Cerebellar nuclear complex (tissue), 1 donor: ENCODE measurements at regions not wholly inside any gene's neighbourhood (a gene's known extent, or its start where the extent isn't known, plus 50 kb on each side); places are given as distances from the start of the nearest gene placed in this dataset.

Source experiments
- DNase-seq, 2 experiments: peaks; one replicate each; lab custom pipeline; 2025; lab: John Stamatoyannopoulos, UW

DNA sequence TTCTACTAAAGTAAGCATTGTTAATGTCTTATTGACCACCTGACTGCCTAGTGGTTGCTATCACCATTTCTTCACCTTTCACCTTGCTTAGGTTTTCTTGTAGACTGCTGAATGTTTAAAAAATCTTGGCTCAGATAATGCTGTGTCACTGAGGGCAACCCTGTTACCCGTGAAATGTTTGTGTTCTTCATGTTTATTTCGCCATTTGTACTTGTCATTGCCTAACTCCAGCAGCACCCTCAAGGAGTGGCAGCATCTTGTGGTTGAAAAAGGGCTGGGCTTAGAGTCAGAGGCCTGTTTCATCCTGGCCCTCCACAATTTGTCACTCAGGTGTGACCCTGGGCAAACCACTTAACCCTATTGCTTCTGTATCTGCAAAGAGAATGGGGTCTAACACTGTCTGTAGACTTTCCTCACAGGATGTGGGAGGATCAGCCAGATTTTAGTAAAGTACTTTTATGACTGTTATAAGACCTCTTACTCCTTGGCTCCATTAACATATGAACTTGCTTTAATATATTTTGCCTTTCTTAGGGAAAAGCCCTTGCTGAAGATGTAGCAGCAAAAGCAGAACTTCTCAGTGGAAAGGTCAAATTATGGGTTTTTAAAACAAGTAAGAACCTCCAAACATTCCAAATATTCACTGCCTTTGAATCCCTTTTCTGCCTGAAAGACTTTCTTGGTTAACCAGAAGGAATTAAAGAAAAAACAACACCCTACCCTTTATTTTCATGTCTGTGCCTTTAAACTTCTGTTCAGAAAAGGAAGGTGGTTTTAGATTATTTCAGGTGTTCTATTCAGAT is 154.5 kb upstream of the C11orf87 start:
- DNase-seq = no peak

DNA sequence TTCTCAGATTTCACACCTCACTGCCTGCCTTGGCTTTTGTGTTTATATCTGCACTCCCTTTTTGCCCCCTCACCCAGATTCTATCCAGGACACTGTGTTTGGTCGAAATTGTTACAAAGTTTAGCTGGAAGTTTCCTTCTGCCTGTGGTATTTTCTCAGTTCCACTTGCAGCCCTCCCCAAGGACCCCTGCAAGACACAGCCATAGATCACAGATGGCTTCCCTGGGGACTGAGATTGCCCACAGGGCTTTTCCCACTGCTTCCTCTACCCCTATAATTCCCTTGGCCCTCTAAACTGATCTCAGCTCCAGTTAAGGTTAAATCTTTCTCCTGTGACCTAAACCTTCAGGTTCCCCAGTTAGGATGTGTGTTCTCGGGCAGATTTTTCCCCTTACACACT is 146.1 kb upstream of the C11orf87 start:
- no peak for DNase-seq

DNA sequence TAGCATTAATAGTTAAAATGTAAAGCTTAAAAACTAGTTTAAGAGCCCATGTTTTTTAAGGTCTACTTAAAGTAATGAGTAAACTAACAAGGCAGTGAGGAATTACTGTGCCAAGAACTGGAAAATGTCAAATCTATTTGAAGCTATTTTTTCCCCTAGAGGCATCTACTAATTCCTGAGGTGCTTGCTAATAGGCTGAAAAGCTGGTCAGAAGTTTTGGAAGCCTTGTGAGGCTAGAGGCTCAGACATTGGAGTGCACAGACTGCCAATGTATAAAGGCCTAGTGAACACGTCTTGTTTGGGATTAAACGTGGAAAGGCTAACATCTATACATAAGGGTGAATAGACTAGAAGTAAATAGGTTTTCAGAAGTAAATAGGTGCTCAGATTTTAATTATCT is 136.5 kb upstream of the C11orf87 start:
- DNase-seq = no peak

DNA sequence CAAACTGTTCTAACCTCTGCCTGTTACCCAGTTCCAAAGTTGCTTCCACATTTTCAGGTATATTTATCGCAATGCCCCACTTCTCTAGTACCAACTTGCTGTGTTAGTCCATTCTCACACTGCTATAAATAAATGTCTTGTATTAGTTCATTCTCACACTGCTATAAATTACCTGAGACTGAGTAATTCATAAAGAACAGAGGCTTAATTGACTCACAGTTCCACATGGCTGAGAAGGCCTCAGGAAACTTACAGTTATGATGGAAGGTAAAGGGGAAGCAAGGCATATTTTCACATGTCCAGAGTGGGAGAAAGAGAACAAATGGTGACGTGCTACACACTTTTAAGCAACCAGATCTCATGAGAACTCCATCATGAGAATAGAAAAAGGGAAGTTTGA is 130.4 kb upstream of the C11orf87 start:
- DNase-seq = no peak

DNA sequence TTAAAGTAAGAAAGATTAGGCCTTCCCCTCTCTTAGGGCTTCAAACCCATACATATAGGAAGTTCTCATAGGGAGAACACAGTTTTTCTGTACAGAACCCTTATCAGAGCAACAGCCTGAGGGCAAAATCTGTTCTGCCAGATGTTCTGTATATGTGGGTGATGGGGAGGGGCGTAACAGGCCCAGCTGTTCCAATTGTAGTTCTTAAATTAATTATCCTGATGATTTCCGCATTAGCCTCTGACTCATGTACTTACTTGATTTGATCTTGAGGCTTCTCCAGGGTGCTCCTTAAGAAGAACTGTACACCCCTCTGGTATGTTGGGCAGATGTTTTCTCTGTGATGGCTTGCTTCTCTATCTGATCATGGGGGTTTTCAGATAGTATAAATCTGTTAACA is 123.1 kb upstream of the C11orf87 start:
- DNase-seq = no peak

DNA sequence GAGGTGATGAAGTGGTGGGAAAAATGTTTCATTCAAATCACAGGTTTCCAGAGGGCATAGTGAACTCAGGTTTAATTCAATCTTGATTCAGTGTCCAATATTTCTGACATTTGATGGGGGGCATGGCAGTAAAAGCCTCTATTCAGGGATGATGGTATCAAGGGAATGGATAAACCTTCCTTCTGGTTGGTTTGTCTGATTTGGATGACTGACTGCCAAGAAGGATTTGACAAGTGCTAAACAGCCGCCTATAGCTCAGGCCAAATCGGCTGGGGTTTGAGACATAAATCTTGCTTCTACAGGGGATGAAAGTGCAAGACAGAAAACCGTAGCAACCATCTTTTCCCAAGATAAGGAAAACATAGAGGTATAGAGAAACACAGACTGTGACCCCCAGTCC is 121.8 kb upstream of the C11orf87 start:
- DNase-seq = no peak

DNA sequence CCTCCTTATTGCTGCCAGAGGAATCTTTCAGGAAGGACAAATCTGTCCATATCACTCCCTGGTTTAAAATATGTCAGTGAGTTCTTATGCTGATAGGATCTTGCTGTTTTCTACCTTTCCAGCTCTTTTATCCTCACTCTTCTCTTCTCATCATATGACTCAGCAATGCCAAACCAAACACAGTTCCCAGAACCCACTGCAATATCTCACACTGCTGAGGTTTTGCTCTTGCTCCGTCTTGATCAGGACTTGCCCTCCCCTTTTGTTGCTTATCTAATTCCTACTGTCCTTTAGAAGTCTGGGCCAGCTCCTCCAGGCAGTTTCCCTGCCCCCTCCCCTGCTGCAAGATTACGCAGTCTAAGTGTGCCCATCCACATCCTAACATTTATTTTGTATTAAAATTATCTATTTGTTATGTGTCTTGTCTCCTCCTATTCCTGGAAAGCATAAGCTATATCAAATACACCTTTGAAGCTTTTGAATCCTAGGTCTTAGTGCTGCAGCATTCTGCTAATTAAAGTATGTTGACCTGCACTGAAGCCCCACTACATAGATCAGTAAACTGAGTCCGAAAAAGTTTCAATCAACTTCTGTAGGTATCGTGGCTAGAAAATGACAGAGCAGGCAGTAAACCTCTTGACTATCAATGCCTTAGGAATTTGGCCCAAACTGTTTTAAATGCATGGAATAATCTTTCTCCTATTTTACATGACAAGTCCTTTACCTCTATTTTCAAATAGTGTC is 119.2 kb upstream of the C11orf87 start:
- DNase-seq = no peak

DNA sequence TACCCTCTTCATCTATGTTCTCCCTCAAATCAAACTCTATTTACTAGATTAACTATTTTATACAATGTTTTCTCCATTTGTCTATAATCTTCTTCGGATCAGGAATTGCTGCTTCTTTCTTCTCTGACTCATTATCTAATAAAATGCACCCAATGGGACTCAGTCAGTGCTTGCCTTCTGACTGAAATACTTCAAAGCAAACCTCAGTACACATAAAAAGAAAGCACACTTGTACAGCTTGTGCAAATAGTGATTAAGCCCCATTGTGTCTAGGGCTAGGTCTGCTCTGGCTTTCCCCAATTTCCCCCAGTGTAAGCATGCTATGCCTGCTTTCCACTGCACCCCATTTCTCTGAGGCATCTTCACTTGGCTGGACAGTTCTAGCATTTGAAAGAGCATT is 118.6 kb upstream of the C11orf87 start:
- no peak for DNase-seq

DNA sequence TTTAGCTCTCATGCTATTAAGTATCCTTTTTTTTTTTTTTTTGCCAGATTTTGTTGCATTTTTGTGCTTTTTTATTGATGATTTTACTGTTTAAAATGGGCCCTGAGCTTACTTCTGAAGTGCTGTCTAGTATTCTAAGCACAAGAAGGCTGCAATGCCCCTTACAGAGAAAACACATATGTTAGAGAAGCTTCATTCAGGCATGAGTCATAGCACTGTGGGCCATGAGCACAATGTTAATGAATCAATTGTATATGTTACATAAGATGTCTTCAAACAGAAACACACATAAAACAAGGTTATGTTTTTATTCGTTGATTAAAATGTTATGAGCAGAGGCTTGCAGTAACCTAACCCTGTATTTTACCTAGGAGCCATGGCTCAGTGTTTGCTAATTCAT is 117.8 kb upstream of the C11orf87 start:
- no peak for DNase-seq

DNA sequence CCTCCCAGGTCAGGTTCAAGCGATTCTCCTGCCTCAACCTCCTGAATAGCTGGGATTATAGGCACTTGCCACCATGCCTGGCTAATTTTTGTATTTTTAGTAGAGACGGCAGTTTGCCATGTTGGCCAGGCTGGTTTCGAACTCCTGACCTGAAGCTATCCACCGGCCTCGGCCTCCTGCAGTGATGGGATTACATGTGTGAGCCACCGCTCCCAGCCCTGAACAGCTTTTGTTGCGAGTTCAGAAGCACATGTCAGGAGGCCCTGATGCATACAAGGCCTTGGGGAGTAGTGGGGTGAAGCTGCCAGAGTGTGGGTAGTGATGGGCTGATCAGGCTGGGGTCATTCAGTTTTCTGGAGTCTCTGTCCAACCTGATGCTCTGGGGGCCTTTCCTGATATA is 117.0 kb upstream of the C11orf87 start:
- no peak for DNase-seq

DNA sequence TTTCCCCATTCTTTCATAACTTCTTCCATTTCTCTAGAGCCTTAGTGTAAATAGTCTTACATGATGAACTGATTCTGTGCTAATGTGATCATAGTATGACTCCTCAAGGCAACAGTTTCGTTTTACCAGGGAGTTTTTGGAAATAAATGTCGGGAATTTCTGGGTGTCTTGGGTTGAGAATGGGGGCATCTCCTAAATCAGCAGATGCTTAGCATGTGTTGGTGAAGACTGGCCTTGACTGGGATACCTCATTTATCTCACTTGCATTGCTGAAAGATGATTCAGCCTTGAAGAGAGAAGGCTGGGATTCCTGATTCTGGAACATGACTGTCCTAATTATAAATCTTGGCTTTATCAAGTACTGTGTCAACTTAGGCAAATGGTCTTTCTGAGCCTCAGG is 115.7 kb upstream of the C11orf87 start:
- DNase-seq = no peak

DNA sequence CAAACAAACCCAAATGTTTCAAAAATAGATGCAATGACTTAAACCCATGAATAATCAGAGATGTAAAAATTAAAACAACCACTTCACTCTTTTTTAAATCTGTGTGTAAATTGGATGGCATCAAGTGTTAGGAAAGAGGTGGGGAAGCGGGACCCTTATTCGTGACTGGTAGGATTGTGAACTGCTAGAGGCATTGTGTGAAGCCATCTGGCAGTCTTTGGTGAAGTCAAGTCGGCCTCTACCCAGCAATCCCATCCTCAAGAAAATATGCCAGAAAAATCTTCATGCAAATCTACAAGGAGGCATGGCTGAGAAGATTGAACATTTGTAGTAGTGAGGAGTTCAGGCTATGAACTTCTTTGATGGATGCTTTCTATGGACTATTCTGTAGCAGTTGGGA is 114.6 kb upstream of the C11orf87 start:
- no peak for DNase-seq

DNA sequence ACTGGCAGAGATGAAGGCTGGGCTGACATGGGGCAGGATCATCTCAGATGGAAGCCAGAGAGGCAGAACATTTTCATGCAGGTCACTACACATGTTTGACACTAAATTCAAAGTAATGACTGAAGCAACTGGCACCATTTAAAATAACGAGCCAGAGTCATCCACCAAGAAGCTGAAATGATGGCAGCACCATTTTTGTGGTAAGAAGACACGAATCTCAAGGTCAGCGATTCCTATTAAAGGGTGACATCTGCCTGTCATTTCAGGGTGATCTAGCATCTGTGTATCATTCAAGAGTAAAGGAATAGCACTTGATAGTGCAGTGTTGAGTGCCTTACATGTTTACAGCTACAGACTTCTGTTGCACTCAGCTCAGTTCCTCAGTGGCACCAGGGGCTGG is 113.4 kb upstream of the C11orf87 start:
- no peak for DNase-seq

DNA sequence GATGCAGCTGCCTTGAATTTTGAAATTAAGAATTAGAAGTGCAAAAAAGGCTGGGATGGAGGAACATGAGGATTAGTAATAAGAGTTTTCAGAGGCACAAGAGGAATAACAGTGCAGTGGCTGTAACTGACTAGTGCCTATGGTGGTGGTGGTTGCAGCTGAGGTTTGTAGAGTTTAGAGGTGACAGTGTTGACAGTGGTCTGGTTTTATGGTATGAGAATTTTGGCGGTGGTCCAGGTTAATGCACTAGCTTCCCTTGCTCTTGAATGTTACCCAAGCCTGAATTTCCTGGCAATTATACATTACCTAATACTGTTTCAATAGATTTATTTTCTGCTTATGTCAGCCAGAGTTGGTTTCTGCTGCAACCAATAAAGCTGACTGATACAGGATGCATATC is 112.8 kb upstream of the C11orf87 start:
- no peak for DNase-seq

DNA sequence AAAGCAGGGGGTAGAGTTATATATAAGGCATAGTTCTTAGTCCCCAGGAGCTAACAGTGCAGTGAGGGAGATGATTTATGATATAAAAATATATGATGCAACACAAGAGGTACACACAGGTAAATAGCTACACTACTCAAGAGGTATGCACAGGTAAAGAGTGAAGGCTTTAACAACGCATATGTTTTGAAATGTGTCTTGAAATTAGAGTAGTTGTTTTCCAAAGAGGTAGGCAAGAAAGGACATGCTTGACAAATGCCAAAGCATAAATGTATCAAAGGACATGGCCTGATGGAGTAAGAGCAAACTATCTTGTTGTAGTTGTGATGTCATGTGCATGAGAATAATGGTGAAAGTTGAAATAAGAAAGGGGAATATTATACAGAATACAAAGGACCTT is 104.3 kb upstream of the C11orf87 start:
- DNase-seq = no peak

DNA sequence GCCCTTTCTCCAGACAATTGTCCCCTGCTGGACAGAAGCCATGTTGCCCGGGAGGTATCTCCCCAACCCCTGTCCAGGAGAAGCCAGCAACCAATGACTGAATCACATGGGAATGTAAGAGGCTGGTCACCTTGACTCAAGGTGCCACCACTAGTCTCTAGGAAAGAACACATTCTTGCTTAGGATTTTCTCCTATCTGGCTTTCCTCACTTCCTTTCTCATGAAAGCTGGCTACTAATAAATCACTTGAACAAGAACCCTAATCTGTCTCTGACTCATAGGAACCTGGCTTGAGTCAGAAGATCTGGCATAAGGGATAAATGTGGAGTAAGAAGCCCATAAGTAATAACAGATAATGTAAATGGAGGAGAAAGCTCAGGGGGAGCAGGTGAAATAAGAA is 101.4 kb upstream of the C11orf87 start:
- no peak for DNase-seq

DNA sequence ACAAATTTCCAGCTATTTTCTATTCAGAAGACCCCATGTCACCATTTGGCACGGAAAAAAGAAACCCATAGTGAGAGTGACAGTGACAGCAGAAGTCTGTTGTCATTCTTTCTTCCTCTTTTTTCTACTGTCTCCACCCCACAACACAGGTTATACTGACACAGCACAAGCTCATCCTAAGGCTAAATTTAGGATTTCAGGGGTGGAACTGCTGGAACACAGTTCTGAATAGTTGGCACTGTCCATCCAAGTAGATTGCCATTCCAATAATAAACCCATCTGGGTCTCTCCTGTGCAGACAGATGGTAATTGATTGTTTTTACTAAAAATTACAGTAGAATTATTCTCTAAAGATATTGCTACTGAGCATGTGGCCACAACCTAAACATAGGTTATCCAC is 95.2 kb upstream of the C11orf87 start:
- DNase-seq = no peak

DNA sequence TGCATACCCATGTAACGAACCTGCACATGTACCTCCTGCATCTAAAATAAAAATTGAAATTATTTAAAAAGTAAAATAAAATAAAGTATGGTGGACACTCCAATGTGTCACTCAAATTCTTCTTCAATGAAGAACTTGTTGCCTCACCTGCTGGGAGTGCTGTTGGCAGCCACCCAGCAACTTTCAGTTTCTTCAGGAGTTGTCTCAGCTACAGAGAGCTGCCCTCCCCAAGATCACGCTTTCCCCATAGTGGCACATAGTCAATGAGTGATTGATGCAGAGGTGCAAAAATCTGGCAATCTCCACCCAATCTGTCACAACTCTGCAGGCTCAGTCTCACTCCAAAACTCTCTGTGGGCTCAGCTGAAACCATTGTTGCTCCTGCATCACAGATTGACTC is 92.3 kb upstream of the C11orf87 start:
- DNase-seq = no peak

DNA sequence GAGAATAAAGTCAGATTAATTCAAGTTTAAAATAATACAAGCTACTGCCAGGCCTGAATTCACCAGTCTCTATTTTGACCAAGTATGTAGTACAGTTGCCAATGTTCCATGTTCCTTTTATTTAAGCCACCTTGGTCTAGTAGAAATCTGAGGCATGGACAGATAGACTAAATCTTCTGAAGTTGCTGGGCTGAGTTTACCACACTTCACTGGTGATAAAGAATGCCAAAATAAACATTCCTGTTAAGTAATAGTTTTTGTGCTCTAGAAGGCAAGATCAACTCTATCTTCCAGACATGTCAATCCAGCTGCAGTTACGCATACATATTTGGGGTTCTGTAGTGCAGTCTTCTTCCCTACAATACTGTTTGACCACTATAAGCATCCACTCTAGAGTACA is 83.9 kb upstream of the C11orf87 start:
- no peak for DNase-seq

DNA sequence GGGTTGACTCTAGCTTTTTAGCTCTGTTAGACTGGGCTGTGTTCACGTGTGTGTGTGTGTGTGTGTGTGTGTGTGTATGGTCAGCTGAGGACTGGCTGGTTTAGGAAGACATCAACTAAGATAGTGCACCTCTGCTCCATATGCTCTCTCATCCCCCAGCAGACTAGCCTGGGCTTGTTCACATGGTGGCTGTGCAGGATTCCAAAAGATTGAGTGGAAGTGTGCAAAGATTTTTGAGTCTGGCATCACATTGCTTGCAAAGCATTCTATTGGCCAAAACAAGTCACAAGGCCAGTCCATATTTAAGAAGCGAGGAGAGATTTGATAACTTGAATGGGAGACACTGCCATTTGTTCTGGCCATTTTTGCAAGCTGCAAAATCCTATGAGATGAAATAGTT is 79.7 kb upstream of the C11orf87 start:
- no peak for DNase-seq

DNA sequence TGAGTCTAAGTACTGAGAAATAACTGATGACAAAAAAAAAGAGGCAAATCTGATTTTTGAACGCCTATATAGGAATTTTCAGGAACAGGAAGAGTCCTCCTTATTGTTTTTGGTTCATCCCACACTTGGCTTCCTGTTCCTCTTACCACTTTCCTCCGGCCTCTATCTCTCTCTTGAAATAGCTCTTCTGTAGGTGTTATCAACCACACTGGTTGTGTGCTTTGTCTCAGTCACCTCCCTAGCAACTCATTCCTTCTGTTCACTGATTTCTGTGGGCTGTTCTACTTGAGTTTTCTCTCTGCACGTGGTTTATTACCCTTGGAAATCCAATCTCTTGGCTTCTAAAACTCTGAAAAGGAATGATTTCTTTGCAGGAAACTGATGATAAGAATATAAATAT is 78.7 kb upstream of the C11orf87 start:
- DNase-seq = no peak

DNA sequence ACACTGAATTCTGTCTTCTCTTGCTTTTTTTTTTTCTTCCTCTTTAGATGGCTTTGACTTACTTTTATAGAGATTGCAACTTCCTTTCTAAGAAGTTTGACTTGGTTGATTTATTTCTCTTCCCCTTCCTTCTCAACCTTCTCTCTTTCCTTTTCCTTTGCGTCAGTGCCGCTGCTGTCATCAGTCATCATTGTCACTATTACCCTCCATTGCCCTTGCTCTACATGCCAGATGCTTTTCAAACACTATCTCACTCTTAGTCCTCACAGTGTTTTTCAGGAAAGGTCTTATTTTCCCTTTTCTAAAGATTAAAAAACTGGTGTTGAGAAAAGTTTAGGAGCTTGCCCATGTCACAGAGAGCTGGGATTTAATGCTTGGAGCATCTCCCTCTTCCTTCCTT is 74.7 kb upstream of the C11orf87 start:
- DNase-seq = no peak

DNA sequence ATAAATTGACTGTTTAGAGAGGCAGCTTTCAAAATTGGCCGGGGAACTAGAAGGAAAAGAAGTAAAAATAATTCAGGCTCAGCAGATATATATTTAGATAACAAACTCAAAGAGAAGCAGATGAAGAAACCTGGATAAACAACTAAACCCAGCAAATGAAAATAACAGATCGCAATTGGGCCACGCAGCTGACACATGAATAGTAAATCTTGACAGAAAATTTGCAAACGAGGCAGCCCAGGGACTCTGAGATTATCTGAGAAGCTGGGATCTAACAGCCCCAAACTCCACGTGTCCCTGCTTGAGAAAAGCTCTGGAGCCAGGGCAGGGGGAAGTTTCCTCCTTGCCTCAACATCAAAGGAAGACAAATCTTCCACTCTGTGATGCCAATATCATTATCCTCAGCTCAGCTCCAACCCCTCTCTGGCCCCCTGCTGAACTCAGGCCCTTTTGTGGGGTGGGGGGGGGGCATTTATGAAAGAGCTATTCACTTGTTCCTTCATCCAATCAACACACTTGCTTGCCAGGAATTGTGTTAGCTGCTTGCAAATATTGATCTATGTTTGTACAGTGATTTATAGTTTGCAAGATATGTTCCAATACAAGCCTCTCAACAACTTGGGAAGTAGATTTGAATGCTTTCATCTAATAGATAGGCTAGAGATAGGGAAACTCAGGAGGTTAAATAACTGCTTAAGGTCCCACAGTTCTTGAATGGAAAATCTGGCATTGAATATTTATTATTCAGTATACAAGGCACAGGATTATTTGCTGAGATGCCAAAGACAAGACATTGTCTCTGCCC is 72.5 kb upstream of the C11orf87 start:
- no peak for DNase-seq
